H9 (cell line): ENCODE measurements at regions not wholly inside any gene's neighbourhood (a gene's known extent, or its start where the extent isn't known, plus 50 kb on each side); places are given as distances from the start of the nearest gene placed in this dataset.

ENCODE experiments used
- DNase-seq: peaks from one replicate; pipeline ENCODE4 v3.0.0-alpha.2; 2017
- H2AFZ ChIP-seq: one replicate; pipeline ENCODE4 v1.6.1; 2013; ENCODE audit warnings: mild to moderate bottlenecking, low read length, control low read depth, moderate library complexity
- H2AK5ac ChIP-seq: 2 replicates; pipeline ENCODE4 v1.6.1; 2013; ENCODE audit warnings: low read length, control low read depth, mixed read lengths; ENCODE audit not compliant: insufficient read length
- H2BK120ac ChIP-seq: one replicate; pipeline ENCODE4 v1.6.1; 2013; ENCODE audit warnings: low read depth, mild to moderate bottlenecking, low read length, control low read depth, inconsistent platforms; ENCODE audit not compliant: poor library complexity, severe bottlenecking
- H2BK12ac ChIP-seq: 2 replicates; pipeline ENCODE4 v1.6.1; 2013; ENCODE audit warnings: low read length, control low read depth, mixed read lengths, low read depth; ENCODE audit not compliant: insufficient read length
- H2BK15ac ChIP-seq: 2 replicates; pipeline ENCODE4 v1.6.1; 2013; ENCODE audit warnings: low read depth, low read length, control low read depth
- H2BK20ac ChIP-seq: one replicate; pipeline ENCODE4 v1.6.1; 2013; ENCODE audit warnings: low read depth, mild to moderate bottlenecking, low read length, control low read depth, inconsistent platforms; ENCODE audit not compliant: poor library complexity, severe bottlenecking
- H2BK5ac ChIP-seq: 2 replicates; pipeline ENCODE4 v1.6.1; 2013; ENCODE audit warnings: low read length, control low read depth, mixed read lengths; ENCODE audit not compliant: insufficient read length
- H3K14ac ChIP-seq: 2 replicates; pipeline ENCODE4 v1.6.1; 2013; ENCODE audit warnings: low read length, control low read depth; ENCODE audit not compliant: insufficient read depth
- H3K18ac ChIP-seq: 2 replicates; pipeline ENCODE4 v1.6.1; 2013; ENCODE audit warnings: low read depth, mild to moderate bottlenecking, mixed read lengths, low read length, control low read depth; ENCODE audit not compliant: insufficient read length
- H3K23ac ChIP-seq: 2 replicates; pipeline ENCODE4 v1.6.1; 2013; ENCODE audit warnings: low read length, control low read depth, mixed read lengths, low read depth; ENCODE audit not compliant: insufficient read length
- H3K23me2 ChIP-seq: 2 replicates; pipeline ENCODE4 v1.6.1; 2013; ENCODE audit warnings: low read depth, mild to moderate bottlenecking, mixed read lengths, low read length, control low read depth; ENCODE audit not compliant: insufficient read length, poor library complexity, severe bottlenecking
- H3K27ac ChIP-seq: 2 replicates; pipeline ENCODE4 v1.5.1; 2013; ENCODE audit warnings: low read length, control low read depth, mixed read lengths, low read depth; ENCODE audit not compliant: insufficient read length
- H3K27me3 ChIP-seq: 2 replicates; pipeline ENCODE4 v1.6.1; 2013; ENCODE audit warnings: low read length, control low read depth, inconsistent platforms; ENCODE audit not compliant: insufficient read depth
- H3K4ac ChIP-seq: 2 replicates; pipeline ENCODE4 v1.6.1; 2013; ENCODE audit warnings: low read depth, mild to moderate bottlenecking, control low read depth, inconsistent platforms, low read length, moderate library complexity
- H3K4me1 ChIP-seq: 2 replicates; pipeline ENCODE4 v1.6.1; 2013; ENCODE audit warnings: low read length, control low read depth, inconsistent platforms; ENCODE audit not compliant: insufficient read depth
- H3K4me2 ChIP-seq: 2 replicates; pipeline ENCODE4 v1.6.1; 2013; ENCODE audit warnings: low read length, control low read depth, mixed read lengths; ENCODE audit not compliant: insufficient read length, insufficient read depth
- H3K56ac ChIP-seq: 2 replicates; pipeline ENCODE4 v1.6.1; 2013; ENCODE audit warnings: low read depth, mild to moderate bottlenecking, mixed read lengths, low read length, control low read depth; ENCODE audit not compliant: insufficient read length
- H3K79me1 ChIP-seq: 2 replicates; pipeline ENCODE4 v1.6.1; 2013; ENCODE audit warnings: low read depth, mild to moderate bottlenecking, moderate library complexity, low read length, control low read depth, inconsistent platforms; ENCODE audit not compliant: insufficient read depth, poor library complexity, severe bottlenecking
- H3K79me2 ChIP-seq: 2 replicates; pipeline ENCODE4 v1.6.1; 2013; ENCODE audit warnings: low read length, control low read depth, inconsistent platforms; ENCODE audit not compliant: insufficient read depth
- H3K9ac ChIP-seq: 2 replicates; pipeline ENCODE4 v1.6.1; 2013; ENCODE audit warnings: low read length, control low read depth, mixed read lengths; ENCODE audit not compliant: insufficient read length; ENCODE audit errors: extremely low read depth
- H3K9me3 ChIP-seq: one replicate; pipeline ENCODE4 v1.6.1; 2013; ENCODE audit warnings: low read depth, low read length, inconsistent platforms; ENCODE audit not compliant: control insufficient read depth
- H3T11ph ChIP-seq: one replicate; pipeline ENCODE4 v1.6.1; 2013; ENCODE audit warnings: mild to moderate bottlenecking, low read length, control low read depth, inconsistent platforms
- H4K20me1 ChIP-seq: one replicate; pipeline ENCODE4 v1.6.1; 2013; ENCODE audit not compliant: control insufficient read depth, insufficient read length, insufficient read depth
- H4K5ac ChIP-seq: 2 replicates; pipeline ENCODE4 v1.6.1; 2013; ENCODE audit warnings: low read depth, mild to moderate bottlenecking, mixed read lengths, low read length, control low read depth; ENCODE audit not compliant: insufficient read length
- H4K8ac ChIP-seq: replicated peaks from 2 replicates; pipeline ENCODE4 v1.6.1; 2013; ENCODE audit warnings: low read length, control low read depth, mixed read lengths, low read depth; ENCODE audit not compliant: insufficient read length
- H4K91ac ChIP-seq: 2 replicates; pipeline ENCODE4 v1.6.1; 2013; ENCODE audit warnings: low read depth, mild to moderate bottlenecking, moderate library complexity, mixed read lengths, low read length, control low read depth; ENCODE audit not compliant: insufficient read length
- H3K27ac Mint-ChIP-seq, 3 experiments: 2 replicates in 2 of 3; 3 replicates in 1 of 3; pipeline ENCODE4 v1.8.0; 2020 to 2021; ENCODE audit warnings: mixed read lengths in 3 of 3, mild to moderate bottlenecking in 1 of 3, moderate library complexity in 1 of 3
- H3K27me3 Mint-ChIP-seq: 2 replicates; pipeline ENCODE4 v1.8.0; 2021; ENCODE audit warnings: low read depth, mild to moderate bottlenecking, moderate library complexity, mixed read lengths
- H3K36me3 Mint-ChIP-seq, 3 experiments: 2 replicates in 2 of 3; 3 replicates in 1 of 3; pipeline ENCODE4 v1.8.0; 2020 to 2021; ENCODE audit warnings: low read depth in 3 of 3, mixed read lengths in 3 of 3; ENCODE audit not compliant: insufficient read depth in 1 of 3
- H3K4me1 Mint-ChIP-seq, 2 experiments: 2 replicates each; pipeline ENCODE4 v1.8.0; 2020; ENCODE audit warnings: mixed read lengths in 2 of 2
- H3K4me3 Mint-ChIP-seq, 2 experiments: 2 replicates in 1 of 2; 3 replicates in 1 of 2; pipeline ENCODE4 v1.8.0; 2020 to 2021; ENCODE audit warnings: mild to moderate bottlenecking in 2 of 2, mixed read lengths in 2 of 2, moderate library complexity in 1 of 2
- H3K9me3 Mint-ChIP-seq, 2 experiments: 2 replicates in 1 of 2; 3 replicates in 1 of 2; pipeline ENCODE4 v1.8.0; 2020; ENCODE audit warnings: mild to moderate bottlenecking in 2 of 2, mixed read lengths in 2 of 2, moderate library complexity in 1 of 2
- WGBS: extraction: QIAGEN DNeasy Blood & Tissue Kit; methylation state at CpG from one replicate; pipeline ENCODE4 v1.1.7; 2013; ENCODE audit warnings: missing lambda C conversion rate, low lambda C conversion rate, mixed read lengths; ENCODE audit not compliant: insufficient read length; ENCODE audit errors: extremely low coverage; 5-methylcytosine and 5-hydroxymethylcytosine counted together
- TF ChIP-seq, protein P1 (sequence below): fragments of 200-600 bp; sonication (generic); conservative IDR thresholded peaks from 3 replicates; pipeline ENCODE4 v1.8.0; 2021; ENCODE audit warnings: antibody characterized with exemption, mild to moderate bottlenecking

DNA sequence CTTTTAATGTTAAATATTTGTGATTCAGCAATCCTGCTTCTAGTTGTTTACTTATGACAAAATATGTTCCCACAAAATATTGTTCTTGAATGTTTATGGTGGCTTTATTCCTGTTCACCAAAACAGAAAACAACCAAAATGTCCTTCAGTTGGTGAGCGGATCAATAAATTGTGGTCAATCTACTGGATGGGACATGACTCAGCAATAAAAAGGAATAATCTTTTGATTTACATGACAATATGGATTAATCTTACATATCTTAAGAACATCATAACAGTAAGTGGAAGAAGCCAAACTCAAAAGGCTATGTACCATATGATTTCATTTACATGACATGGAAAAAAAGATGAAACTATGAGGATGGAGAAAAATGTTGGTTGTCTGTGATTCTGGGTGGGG lies 691.3 kb upstream of the GHITM start:
- Histone ChIP-seq H4K5ac (no peak overlapping the region), H2BK20ac (no peak overlapping the region), H2AK5ac (no peak overlapping the region), H3K23me2 (no peaks in the 10 kb centered on the region), H4K91ac (no peak overlapping the region), H3K18ac (no peak overlapping the region), H4K20me1 (no peaks in the 10 kb centered on the region), H2BK12ac (no peak overlapping the region), H3T11ph (no peak overlapping the region), H3K4me1 (no peaks in the 10 kb centered on the region), H2BK5ac (no peak overlapping the region), H3K4ac (no peak overlapping the region), H3K79me1 (no peaks in the 10 kb centered on the region), H3K27me3 (no peaks in the 10 kb centered on the region), H3K27ac (no peak overlapping the region), H2BK15ac (no peak overlapping the region), H3K9me3 (no peaks in the 10 kb centered on the region), H3K4me2 (no peak overlapping the region), H2AFZ (no peak overlapping the region), H3K9ac (no peak overlapping the region), H3K23ac (no peak overlapping the region), H3K56ac (no peak overlapping the region), H4K8ac (no peak overlapping the region), H3K79me2 (no peaks in the 10 kb centered on the region), H3K14ac (no peak overlapping the region), H2BK120ac (no peak overlapping the region)
- no peak overlapping the region for H3K4me3 Mint-ChIP-seq
- DNase-seq = no peak
- no peaks in the 10 kb centered on the region for H3K36me3 Mint-ChIP-seq
- no peaks in the 10 kb centered on the region for H3K4me1 Mint-ChIP-seq
- H3K9me3 Mint-ChIP-seq = no peaks in the 10 kb centered on the region; a peak in 1 of 5 replicates
- TF ChIP-seq, protein P1, sequence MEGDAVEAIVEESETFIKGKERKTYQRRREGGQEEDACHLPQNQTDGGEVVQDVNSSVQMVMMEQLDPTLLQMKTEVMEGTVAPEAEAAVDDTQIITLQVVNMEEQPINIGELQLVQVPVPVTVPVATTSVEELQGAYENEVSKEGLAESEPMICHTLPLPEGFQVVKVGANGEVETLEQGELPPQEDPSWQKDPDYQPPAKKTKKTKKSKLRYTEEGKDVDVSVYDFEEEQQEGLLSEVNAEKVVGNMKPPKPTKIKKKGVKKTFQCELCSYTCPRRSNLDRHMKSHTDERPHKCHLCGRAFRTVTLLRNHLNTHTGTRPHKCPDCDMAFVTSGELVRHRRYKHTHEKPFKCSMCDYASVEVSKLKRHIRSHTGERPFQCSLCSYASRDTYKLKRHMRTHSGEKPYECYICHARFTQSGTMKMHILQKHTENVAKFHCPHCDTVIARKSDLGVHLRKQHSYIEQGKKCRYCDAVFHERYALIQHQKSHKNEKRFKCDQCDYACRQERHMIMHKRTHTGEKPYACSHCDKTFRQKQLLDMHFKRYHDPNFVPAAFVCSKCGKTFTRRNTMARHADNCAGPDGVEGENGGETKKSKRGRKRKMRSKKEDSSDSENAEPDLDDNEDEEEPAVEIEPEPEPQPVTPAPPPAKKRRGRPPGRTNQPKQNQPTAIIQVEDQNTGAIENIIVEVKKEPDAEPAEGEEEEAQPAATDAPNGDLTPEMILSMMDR = no peak
- H3K27me3 Mint-ChIP-seq = no peaks in the 10 kb centered on the region
- WGBS = no CpG with 5 or more reads among the region's 1 CpG
- no peak overlapping the region for H3K27ac Mint-ChIP-seq
